GM21619 (cell line): ENCODE measurements at regions not wholly inside any gene's neighbourhood (a gene's known extent, or its start where the extent isn't known, plus 50 kb on each side); places are given as distances from the start of the nearest gene placed in this dataset.

Experiments used
- ATAC-seq: cut with Tn5 transposase; IDR thresholded peaks from one replicate; pipeline ENCODE4 v1.9.1; 2021; ENCODE audit not compliant: unreplicated experiment

- ATAC-seq, result no peak
Measured at GRCh38 chr13:30359991-30360390, 52.6 kb upstream of the KATNAL1 start.

DNA sequence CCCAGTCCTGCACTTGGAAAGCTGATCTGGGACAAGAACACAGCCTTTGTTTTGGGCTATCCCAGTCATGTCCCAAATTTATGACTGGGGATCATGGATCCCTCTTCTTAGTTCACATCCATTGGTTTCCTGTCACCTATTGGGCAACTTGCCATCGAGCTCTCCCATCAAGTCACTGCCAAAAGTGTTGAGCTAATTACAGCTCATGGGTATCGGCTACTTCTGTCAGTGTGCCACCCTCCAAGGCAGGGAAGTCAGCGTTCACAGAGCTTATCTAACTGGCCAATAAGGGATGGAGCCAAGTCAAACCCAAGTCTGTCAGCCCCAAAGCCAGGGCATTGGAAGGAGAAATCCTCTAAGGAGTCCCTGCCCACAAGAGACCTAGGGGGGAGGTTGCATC is 53.2 kb upstream of the KATNAL1 start:
- ATAC-seq, result no peak

GRCh38 chr13:30362005-30362788 is 54.8 kb upstream of the KATNAL1 start:
- ATAC-seq, result no peak

DNA sequence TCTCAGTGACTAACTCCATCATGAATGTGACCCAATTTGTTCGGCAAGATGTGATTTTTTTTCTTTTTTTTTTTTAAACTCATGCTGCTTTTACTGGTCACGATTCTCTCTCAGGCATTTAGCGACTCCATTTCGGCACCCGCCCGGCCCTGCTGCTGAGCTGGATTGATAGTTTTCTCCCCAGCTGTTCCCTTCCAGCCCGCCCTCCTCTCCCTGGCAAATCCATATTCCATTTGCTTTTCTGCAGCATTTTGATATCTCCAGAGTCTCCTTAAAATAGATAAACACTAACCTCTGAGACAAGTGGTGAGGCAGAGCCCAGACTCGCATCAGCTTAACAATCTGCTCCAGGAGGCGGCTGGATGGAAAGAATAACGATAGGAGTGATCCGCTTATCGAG is 55.5 kb upstream of the KATNAL1 start:
- no peak for ATAC-seq

GRCh38 chr13:30363725-30364124 is 56.4 kb upstream of the KATNAL1 start:
- ATAC-seq, result no peak

DNA sequence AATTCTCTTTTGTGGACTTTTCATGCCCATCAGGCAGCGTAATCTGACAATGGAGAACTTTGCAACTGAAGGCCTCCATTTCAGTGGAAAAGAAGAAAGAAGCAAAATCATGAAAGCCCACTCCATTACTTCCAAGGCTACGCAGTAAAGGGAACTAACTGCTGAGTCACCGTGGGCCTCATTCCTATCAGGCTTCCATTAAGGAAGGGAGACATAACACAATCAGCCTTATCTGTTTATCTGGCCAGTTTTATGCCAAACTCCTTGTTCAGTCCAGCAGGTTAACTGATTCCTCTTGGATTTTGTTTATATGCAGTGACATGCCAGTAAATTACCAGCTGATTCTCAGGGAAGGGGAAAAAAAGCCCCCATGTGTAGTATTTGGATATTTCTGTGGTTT is 56.8 kb upstream of the KATNAL1 start:
- no peak for ATAC-seq

DNA sequence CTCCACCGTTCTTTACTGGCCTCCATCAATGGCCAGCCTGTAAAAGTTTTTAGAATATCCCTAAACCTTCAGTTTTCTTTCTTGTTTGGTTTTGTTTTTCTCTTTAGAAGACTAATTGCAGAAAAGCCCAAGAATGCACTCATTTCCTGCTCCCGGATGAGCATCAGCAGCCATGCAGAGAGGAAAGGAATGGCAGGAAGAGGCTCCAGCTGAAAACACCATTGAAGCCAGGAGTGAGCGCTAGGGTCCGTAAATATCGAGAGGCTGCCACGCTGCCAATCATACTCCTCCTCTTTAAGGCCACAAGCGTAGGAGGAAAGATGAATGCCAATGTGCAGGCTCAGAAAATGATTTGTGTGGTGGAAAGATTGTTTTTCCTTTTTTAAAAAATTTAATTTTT is 57.4 kb upstream of the UBE2L5 start:
- no peak for ATAC-seq

DNA sequence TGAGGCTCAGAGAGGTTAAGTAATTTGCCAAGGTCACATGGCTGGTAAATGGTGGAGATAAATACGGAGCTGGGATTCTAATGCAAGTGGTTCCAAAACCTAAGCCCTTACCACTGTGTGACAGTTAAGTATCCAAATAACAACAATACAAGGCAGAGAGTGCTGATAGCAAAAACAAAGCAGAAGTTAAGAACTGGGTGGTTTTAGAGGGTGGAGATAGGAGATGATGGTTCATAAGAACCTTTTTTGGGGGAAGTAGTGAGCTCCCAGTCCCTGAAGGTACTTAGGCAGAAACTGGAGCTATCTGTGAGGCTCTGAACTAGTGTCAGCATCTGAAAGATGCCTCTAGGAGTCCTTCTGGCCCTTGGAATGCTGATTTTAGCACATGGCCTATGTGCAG is 56.2 kb upstream of the UBE2L5 start:
- ATAC-seq, result no peak

GRCh38 chr13:30367296-30367695 is 55.0 kb upstream of the UBE2L5 start:
- ATAC-seq, result no peak

GRCh38 chr13:30370146-30370545 is 52.1 kb upstream of the UBE2L5 start:
- no peak for ATAC-seq

- ATAC-seq, result no peak
Measured at GRCh38 chr13:30370916-30371521, 51.3 kb upstream of the UBE2L5 start.

DNA sequence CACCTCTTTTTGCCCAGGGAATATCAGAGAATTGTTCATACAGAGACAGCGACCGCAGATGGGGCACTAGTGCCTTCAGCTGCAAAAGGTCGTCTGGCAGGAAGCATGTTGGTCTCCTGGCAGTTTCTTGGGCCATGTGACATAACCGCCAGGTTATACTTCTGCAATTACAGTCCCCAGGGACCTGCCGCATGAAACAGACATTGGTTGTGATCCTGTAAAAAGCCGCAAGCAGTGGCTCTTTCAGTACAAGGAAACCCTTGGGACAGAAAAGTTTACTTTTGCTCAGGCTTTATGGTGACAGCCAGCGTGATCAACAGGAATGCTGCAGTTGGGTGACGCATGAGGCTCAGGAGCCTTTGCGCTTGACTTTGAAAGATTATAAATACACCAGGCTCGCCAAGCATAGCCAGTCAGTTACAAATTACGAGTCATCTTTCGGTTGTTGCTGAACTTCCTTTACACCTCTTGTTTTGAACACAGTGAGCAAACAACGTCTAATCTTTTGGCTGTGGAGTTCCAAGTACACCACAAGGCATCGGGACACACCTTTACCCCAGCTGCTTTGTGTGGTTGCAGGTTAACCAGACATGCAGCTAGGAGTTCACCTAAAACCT is 50.5 kb upstream of the UBE2L5 start:
- peak; percentile 57 for ATAC-seq
